HCT116 (cell line): ENCODE measurements at regions not wholly inside any gene's neighbourhood (a gene's known extent, or its start where the extent isn't known, plus 50 kb on each side); places are given as distances from the start of the nearest gene placed in this dataset.

Source experiments
- EZH2 ChIP-seq: fragments of 200-600 bp; sonication (generic); IDR thresholded peaks from 2 replicates; pipeline ENCODE4 v1.6.1; 2017; ENCODE audit warnings: antibody characterized with exemption, mixed run types
- POLR2A ChIP-seq: IDR thresholded peaks from 2 replicates; pipeline ENCODE4 v1.7.0; 2011; ENCODE audit warnings: borderline replicate concordance; ENCODE audit not compliant: insufficient read depth, insufficient read length; ENCODE audit errors: extremely low read depth
- TF ChIP-seq, protein P1 (sequence below), 3 experiments: fragments of 200-600 bp in 1 of 3; sonication (generic) in 1 of 3; IDR thresholded peaks in 2 of 3; conservative IDR thresholded peaks in 1 of 3; 2 replicates each; pipeline ENCODE4 v1.5.1; 2012 to 2017; ENCODE audit warnings: low read depth in 2 of 3, low read length in 2 of 3, antibody characterized with exemption in 1 of 3, borderline replicate concordance in 1 of 3, control low read depth in 1 of 3, mild to moderate bottlenecking in 1 of 3, mixed read lengths in 1 of 3, mixed run types in 1 of 3, moderate library complexity in 1 of 3; ENCODE audit not compliant: insufficient read depth in 1 of 3

DNA sequence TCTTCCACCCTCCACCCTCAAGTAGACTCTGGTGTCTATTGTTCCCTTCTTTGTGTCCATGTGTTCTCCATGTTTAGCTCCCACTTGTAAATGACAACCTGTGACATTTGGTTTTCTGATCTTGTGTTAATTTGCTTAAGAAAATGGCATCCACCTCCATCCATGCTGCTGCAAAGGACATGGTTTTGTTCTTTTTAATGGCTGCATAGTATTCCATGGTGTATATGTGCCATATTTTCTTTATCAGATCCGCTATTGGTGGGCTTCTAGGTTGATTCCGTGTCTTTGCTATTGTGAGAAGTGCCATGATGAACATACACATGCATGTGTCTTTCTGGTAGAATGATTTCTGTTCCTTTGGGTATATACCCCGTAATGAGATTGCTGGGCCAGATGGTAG lies 163.4 kb upstream of the ITGA1 start:
- no peak for TF ChIP-seq EZH2
- TF ChIP-seq, protein P1, sequence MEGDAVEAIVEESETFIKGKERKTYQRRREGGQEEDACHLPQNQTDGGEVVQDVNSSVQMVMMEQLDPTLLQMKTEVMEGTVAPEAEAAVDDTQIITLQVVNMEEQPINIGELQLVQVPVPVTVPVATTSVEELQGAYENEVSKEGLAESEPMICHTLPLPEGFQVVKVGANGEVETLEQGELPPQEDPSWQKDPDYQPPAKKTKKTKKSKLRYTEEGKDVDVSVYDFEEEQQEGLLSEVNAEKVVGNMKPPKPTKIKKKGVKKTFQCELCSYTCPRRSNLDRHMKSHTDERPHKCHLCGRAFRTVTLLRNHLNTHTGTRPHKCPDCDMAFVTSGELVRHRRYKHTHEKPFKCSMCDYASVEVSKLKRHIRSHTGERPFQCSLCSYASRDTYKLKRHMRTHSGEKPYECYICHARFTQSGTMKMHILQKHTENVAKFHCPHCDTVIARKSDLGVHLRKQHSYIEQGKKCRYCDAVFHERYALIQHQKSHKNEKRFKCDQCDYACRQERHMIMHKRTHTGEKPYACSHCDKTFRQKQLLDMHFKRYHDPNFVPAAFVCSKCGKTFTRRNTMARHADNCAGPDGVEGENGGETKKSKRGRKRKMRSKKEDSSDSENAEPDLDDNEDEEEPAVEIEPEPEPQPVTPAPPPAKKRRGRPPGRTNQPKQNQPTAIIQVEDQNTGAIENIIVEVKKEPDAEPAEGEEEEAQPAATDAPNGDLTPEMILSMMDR (IDR thresholded peaks at IDR 0.05 in 2 of 3, conservative IDR thresholded peaks at IDR 0.05 in 1 of 3; ENCODE audit: borderline replicate concordance in 1 of 3, insufficient read depth in 1 of 3, low read depth in 2 of 3, low read length in 2 of 3), result no peak
- TF ChIP-seq POLR2A, result no peak
